ENCODE measurements at regions not wholly inside any gene's neighbourhood (a gene's known extent, or its start where the extent isn't known, plus 50 kb on each side); places are given as distances from the start of the nearest gene placed in this dataset.

GRCh38 chr9:38213631-38214299 lies 144.7 kb upstream of the SHB start:
- TF ChIP-seq CTCF (IDR thresholded peaks at IDR 0.05) (no peak), POLR2A (IDR thresholded peaks at IDR 0.05) (no peak)

Data from body of pancreas (tissue), 4 donors.